WTC11 (cell line): ENCODE measurements at regions not wholly inside any gene's neighbourhood (a gene's known extent, or its start where the extent isn't known, plus 50 kb on each side); places are given as distances from the start of the nearest gene placed in this dataset.

Experiments used
- ATAC-seq: fragments of 200-7000 bp; cut with Tn5 transposase; 2 replicates; pipeline ENCODE4 v1.10.0; 2021; ENCODE audit warnings: mild to moderate bottlenecking, moderate library complexity
- CTCF ChIA-PET: fragments of 300-600 bp; sonication (Branson Sonifier 250); formaldehyde crosslinking; loops from one replicate; lab custom pipeline; 2021; ENCODE audit warnings: antibody characterized with exemption; lab: Charles Lee
- POLR2A ChIA-PET: fragments of 350-600 bp; sonication (Branson Sonifier 250); formaldehyde crosslinking; loops from one replicate; lab custom pipeline; 2021; ENCODE audit warnings: antibody characterized with exemption; lab: Charles Lee
- DNase-seq: peaks from one replicate; pipeline ENCODE4 v3.0.0; 2021; ENCODE audit warnings: low spot score
- H3K27ac Mint-ChIP-seq: 2 replicates; pipeline ENCODE4 v1.8.0; 2021; ENCODE audit warnings: mixed read lengths
- H3K27me3 Mint-ChIP-seq: 2 replicates; pipeline ENCODE4 v1.8.0; 2021; ENCODE audit warnings: low read depth, mild to moderate bottlenecking, moderate library complexity, mixed read lengths
- H3K36me3 Mint-ChIP-seq: 2 replicates; pipeline ENCODE4 v1.8.0; 2021; ENCODE audit warnings: mixed read lengths
- H3K4me1 Mint-ChIP-seq: 2 replicates; pipeline ENCODE4 v1.8.0; 2022; ENCODE audit warnings: mixed read lengths
- H3K4me3 Mint-ChIP-seq: 2 replicates; pipeline ENCODE4 v1.8.0; 2021; ENCODE audit warnings: mild to moderate bottlenecking, moderate library complexity, mixed read lengths
- H3K9me3 Mint-ChIP-seq: 2 replicates; pipeline ENCODE4 v1.8.0; 2021; ENCODE audit warnings: mixed read lengths
- ETV6 ChIP-seq: sonication (generic); formaldehyde crosslinking; IDR thresholded peaks from 2 replicates; pipeline ENCODE4 v1.8.1; 2022; ENCODE audit warnings: mild to moderate bottlenecking, missing genetic modification reagents
- GRHL2 ChIP-seq: fragments of 250-450 bp; sonication (Bioruptor Pico); IDR thresholded peaks from 2 replicates; pipeline ENCODE4 v1.8.0; 2022; ENCODE audit warnings: mild to moderate bottlenecking, moderate library complexity; ENCODE audit not compliant: insufficient replicate concordance, severe bottlenecking
- KAT7 ChIP-seq: sonication (generic); formaldehyde crosslinking; IDR thresholded peaks from 2 replicates; pipeline ENCODE4 v1.8.1; 2023; ENCODE audit warnings: missing genetic modification reagents, mild to moderate bottlenecking, borderline replicate concordance
- SMAD3 ChIP-seq: sonication (generic); formaldehyde crosslinking; IDR thresholded peaks from 2 replicates; pipeline ENCODE4 v1.8.0; 2022; ENCODE audit warnings: missing genetic modification reagents, mild to moderate bottlenecking, borderline replicate concordance
- TEAD1 ChIP-seq: sonication (generic); formaldehyde crosslinking; IDR thresholded peaks from 2 replicates; pipeline ENCODE4 v1.8.0; 2022; ENCODE audit warnings: mild to moderate bottlenecking, missing genetic modification reagents
- ZNF219 ChIP-seq: sonication (generic); formaldehyde crosslinking; IDR thresholded peaks from 2 replicates; pipeline ENCODE4 v1.8.0; 2023; ENCODE audit warnings: missing genetic modification reagents, mild to moderate bottlenecking, borderline replicate concordance
- ZNF396 ChIP-seq: fragments of 250-450 bp; sonication (Bioruptor Pico); IDR thresholded peaks from 2 replicates; pipeline ENCODE4 v1.8.0; 2021; ENCODE audit warnings: mild to moderate bottlenecking, moderate library complexity, borderline replicate concordance
- TF ChIP-seq, protein P1 (sequence below): sonication (generic); formaldehyde crosslinking; IDR thresholded peaks from 2 replicates; pipeline ENCODE4 v1.8.1; 2023; ENCODE audit warnings: mild to moderate bottlenecking, missing genetic modification reagents, moderate library complexity
- TF ChIP-seq, protein P2 (sequence below): sonication (generic); formaldehyde crosslinking; IDR thresholded peaks from 2 replicates; pipeline ENCODE4 v1.8.1; 2022; ENCODE audit warnings: low read depth, missing genetic modification reagents, borderline replicate concordance
- TF ChIP-seq, protein P3 (sequence below): sonication (generic); formaldehyde crosslinking; IDR thresholded peaks from 2 replicates; pipeline ENCODE4 v1.8.1; 2023; ENCODE audit warnings: mild to moderate bottlenecking, missing genetic modification reagents

DNA sequence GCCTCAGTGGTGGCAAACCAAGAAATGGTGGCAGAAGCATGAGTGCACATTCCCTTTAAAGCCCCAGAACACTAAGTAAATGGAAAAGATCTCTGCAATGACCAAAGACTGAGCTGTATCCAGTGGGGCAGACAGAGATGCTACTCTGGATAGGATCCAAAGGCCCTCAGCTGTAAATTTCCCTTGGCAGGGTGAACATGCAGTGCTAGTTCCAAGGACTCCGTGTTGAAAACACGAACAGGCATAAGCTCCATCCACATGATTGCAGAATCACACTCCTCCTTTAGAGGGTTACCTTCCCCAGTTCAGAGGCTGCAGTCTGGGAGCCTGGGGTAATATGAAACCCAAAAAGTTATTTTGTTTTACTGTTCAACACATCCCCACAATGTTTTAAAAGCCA, 98.6 kb upstream of the KLF7 start (continued):
- TF ChIP-seq ZNF396 (CRISPR knock-in tag): no peak

DNA sequence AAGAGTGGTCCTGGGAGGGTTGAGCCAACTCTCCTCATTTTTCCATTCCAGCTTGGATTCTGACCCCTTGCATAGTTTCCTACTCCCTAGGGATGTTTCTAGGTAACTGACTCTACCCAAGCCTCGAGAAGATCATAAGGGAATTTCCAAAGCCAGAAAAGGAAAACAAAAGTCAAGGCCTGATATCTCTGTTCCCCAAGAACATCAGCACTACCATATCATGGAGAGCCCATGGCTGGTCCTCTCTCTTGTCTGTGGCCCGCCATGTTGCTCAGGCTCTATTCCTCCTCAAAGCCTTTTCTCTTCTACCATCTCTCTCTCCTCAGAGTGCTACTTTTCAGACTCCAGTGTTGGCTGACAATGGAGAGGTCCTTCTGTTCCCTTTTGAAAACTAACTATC, 99.6 kb upstream of the KLF7 start:
- no peaks in the 10 kb centered on the region for H3K36me3 Mint-ChIP-seq
- H3K4me3 Mint-ChIP-seq: no peak overlapping the region
- TF ChIP-seq ZNF396 (CRISPR knock-in tag): no peak
- TF ChIP-seq, all 79 proteins: peak for 0
- Mint-ChIP-seq H3K27me3 (no peaks in the 10 kb centered on the region; the same call in 1 of the 2 replicates), H3K9me3 (peaks cover 3% of the 10 kb centered on the region), H3K27ac (no peak overlapping the region; the same call in 1 of the 2 replicates), H3K4me1 (peaks cover 8% of the 10 kb centered on the region; the same call in 1 of the 2 replicates)
- ChIA-PET POLR2A (no interaction called here), CTCF (no interaction called here)
- DNase-seq (no peak), ATAC-seq (no peak)

DNA sequence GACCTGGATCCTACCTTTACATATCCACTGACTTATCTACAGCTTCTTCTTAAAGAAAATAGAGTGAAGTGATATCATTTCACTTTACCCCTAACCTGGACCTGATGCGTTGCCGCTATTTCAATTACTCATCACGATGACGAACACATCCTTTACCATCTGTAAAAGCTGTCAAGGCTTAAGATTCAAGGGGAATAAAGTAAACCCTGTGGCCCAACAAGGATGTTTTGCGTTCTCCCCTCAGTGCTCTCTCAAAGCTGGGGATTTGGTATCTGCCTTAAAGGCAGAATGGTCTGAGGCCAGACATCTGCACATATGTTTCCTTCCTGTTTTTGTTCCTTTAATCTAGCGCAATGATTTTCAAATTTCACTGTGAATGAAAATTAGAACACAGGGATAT, 100.1 kb upstream of the KLF7 start:
- TF ChIP-seq, protein P1, sequence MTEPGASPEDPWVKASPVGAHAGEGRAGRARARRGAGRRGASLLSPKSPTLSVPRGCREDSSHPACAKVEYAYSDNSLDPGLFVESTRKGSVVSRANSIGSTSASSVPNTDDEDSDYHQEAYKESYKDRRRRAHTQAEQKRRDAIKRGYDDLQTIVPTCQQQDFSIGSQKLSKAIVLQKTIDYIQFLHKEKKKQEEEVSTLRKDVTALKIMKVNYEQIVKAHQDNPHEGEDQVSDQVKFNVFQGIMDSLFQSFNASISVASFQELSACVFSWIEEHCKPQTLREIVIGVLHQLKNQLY (CRISPR knock-in tag): no peak
- TF ChIP-seq SMAD3 (CRISPR knock-in tag): no peak
- Mint-ChIP-seq H3K27me3 (no peaks in the 10 kb centered on the region; the same call in 1 of the 2 replicates), H3K27ac (no peak overlapping the region), H3K9me3 (peaks cover 3% of the 10 kb centered on the region), H3K4me3 (no peak overlapping the region), H3K4me1 (peaks cover 8% of the 10 kb centered on the region; the same call in 1 of the 2 replicates), H3K36me3 (no peaks in the 10 kb centered on the region)
- ATAC-seq: no peak
- ChIA-PET CTCF (no interaction called here), POLR2A (no interaction called here)
- no peak for DNase-seq

DNA sequence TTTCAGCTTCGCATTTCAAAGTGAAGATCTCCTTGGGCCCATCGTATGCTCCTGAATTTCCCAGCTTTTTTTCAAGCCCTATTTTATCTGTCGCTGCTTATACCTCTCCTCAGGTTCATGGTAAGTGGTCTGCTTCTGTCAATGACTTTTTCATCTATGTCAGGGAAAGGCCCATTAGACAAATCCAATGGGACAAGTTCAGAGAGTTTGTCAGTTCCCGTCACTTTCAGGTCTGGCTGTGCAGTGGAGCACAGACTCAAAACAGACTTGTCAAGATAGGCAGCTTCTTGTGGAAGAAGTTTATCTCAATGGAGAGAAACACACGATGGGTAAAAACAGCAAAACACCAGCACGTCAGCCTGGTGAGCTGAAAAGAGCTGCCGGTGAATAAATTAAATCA, 100.9 kb upstream of the KLF7 start:
- Mint-ChIP-seq H3K27ac (no peak overlapping the region), H3K36me3 (no peaks in the 10 kb centered on the region), H3K27me3 (no peaks in the 10 kb centered on the region; the same call in 1 of the 2 replicates), H3K4me3 (no peak overlapping the region), H3K4me1 (peaks cover 8% of the 10 kb centered on the region; the same call in 1 of the 2 replicates), H3K9me3 (peaks cover 3% of the 10 kb centered on the region)
- DNase-seq (no peak), ATAC-seq (no peak)
- ChIA-PET POLR2A (no interaction called here), CTCF (no interaction called here)
- TF ChIP-seq, protein P2, sequence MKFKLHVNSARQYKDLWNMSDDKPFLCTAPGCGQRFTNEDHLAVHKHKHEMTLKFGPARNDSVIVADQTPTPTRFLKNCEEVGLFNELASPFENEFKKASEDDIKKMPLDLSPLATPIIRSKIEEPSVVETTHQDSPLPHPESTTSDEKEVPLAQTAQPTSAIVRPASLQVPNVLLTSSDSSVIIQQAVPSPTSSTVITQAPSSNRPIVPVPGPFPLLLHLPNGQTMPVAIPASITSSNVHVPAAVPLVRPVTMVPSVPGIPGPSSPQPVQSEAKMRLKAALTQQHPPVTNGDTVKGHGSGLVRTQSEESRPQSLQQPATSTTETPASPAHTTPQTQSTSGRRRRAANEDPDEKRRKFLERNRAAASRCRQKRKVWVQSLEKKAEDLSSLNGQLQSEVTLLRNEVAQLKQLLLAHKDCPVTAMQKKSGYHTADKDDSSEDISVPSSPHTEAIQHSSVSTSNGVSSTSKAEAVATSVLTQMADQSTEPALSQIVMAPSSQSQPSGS (CRISPR knock-in tag): no peak

DNA sequence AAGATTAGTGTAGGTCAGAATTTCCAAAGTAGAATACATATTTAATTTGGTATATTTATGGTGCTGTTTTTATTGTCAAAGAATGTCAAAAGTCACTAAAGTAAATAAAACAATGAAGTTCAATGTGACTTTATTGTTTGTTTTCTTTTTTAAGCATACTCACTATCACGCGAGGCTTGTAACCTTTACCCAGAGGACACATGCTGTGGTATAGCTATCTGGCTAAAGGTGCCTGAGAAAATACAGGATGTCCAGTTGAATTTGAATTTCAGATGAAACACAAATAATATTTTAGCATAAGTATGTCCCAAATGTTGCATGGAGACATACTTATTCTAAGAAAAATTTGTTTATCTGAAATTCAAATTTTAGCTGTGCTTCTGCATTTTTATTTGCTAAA, 103.3 kb upstream of the KLF7 start:
- ChIA-PET CTCF (no interaction called here), POLR2A (no interaction called here)
- Mint-ChIP-seq H3K4me3 (no peak overlapping the region), H3K9me3 (peaks cover 14% of the 10 kb centered on the region), H3K27ac (no peak overlapping the region), H3K4me1 (peaks cover 3% of the 10 kb centered on the region; the same call in 1 of the 2 replicates), H3K27me3 (no peaks in the 10 kb centered on the region; the same call in 1 of the 2 replicates), H3K36me3 (peaks cover 4% of the 10 kb centered on the region; the same call in 1 of the 2 replicates)
- no peak for ATAC-seq
- TF ChIP-seq ETV6 (no peak), TEAD1 (CRISPR knock-in tag) (no peak), GRHL2 (CRISPR knock-in tag) (no peak), KAT7 (CRISPR knock-in tag) (no peak), ZNF219 (CRISPR knock-in tag) (no peak)
- TF ChIP-seq, protein P3, sequence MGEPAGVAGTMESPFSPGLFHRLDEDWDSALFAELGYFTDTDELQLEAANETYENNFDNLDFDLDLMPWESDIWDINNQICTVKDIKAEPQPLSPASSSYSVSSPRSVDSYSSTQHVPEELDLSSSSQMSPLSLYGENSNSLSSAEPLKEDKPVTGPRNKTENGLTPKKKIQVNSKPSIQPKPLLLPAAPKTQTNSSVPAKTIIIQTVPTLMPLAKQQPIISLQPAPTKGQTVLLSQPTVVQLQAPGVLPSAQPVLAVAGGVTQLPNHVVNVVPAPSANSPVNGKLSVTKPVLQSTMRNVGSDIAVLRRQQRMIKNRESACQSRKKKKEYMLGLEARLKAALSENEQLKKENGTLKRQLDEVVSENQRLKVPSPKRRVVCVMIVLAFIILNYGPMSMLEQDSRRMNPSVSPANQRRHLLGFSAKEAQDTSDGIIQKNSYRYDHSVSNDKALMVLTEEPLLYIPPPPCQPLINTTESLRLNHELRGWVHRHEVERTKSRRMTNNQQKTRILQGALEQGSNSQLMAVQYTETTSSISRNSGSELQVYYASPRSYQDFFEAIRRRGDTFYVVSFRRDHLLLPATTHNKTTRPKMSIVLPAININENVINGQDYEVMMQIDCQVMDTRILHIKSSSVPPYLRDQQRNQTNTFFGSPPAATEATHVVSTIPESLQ (CRISPR knock-in tag): no peak
- no peak for DNase-seq
